Aorta (tissue), 5 donors: ENCODE measurements at regions not wholly inside any gene's neighbourhood (a gene's known extent, or its start where the extent isn't known, plus 50 kb on each side); places are given as distances from the start of the nearest gene placed in this dataset.

Experiments used
- ATAC-seq: fragments of 200-7000 bp; cut with Tn5 transposase; one replicate; pipeline ENCODE4 v1.9.1; 2022; ENCODE audit warnings: moderate library complexity; ENCODE audit not compliant: low FRiP score
- DNase-seq, 2 donors: peaks; one replicate each; pipeline ENCODE4 v3.0.0-alpha.2; 2020
- H3K27ac ChIP-seq, 2 donors: one replicate each; pipeline ENCODE4 v1.5.1; 2013; ENCODE audit warnings: low read length in 2 of 2, mild to moderate bottlenecking in 2 of 2, moderate library complexity in 2 of 2, control low read depth in 1 of 2, inconsistent platforms in 1 of 2, low read depth in 1 of 2
- H3K27me3 ChIP-seq, 2 donors: one replicate each; pipeline ENCODE4 v1.6.1; 2013; ENCODE audit warnings: control low read depth in 1 of 2, low read length in 1 of 2, mild to moderate bottlenecking in 1 of 2, moderate library complexity in 1 of 2; ENCODE audit not compliant: insufficient read depth in 2 of 2, control insufficient read depth in 1 of 2
- H3K36me3 ChIP-seq, 2 donors: one replicate each; pipeline ENCODE4 v1.6.1; 2013; ENCODE audit warnings: control low read depth in 1 of 2, low read length in 1 of 2, mild to moderate bottlenecking in 1 of 2; ENCODE audit not compliant: insufficient read depth in 2 of 2, control insufficient read depth in 1 of 2
- H3K4me1 ChIP-seq, 2 donors: one replicate each; pipeline ENCODE4 v1.6.1; 2013; ENCODE audit warnings: low read length in 2 of 2, control low read depth in 1 of 2, mild to moderate bottlenecking in 1 of 2, moderate library complexity in 1 of 2; ENCODE audit not compliant: insufficient read depth in 2 of 2, control insufficient read depth in 1 of 2
- H3K4me3 ChIP-seq, 2 donors: one replicate each; pipeline ENCODE4 v1.5.1; 2013; ENCODE audit warnings: low read length in 2 of 2, control low read depth in 1 of 2, mild to moderate bottlenecking in 1 of 2
- H3K9me3 ChIP-seq: one replicate; pipeline ENCODE4 v1.6.1; 2013; ENCODE audit warnings: mild to moderate bottlenecking, low read length; ENCODE audit not compliant: control insufficient read depth
- WGBS, 2 donors: extraction: QIAGEN DNeasy Blood & Tissue Kit; methylation state at CpG; one replicate each; pipeline ENCODE4 v1.1.7; 2013; 5-methylcytosine and 5-hydroxymethylcytosine counted together
- intact Hi-C, 2 donors: fragments of 100-400 bp; cut with DNase I; formaldehyde crosslinking; loops; one replicate each; pipeline versions ENCODE4 v1.14.2 to v1.15.0; 2022
- donor health status: healthy with polysubstance abuse.
- donor health status: Bipolar disorder and iron deficiency.
- donor health status: DM: no; HTN: no; CAD: no.
- donor health status: DM: no; HTN: no; CAD: no.
- donor health status: DM: yes; HTN: yes; CAD: no.

GRCh38 chr10:20694296-20694695 is 202.8 kb downstream of the NEBL start:
- H3K27ac ChIP-seq: no peak overlapping the region
- no peak for ATAC-seq
- no peaks in the 10 kb centered on the region for H3K9me3 ChIP-seq
- no peak for DNase-seq
- intact Hi-C loops: no loop called here
- H3K4me3 ChIP-seq: no peak overlapping the region
- no peaks in the 10 kb centered on the region for H3K27me3 ChIP-seq
- H3K4me1 ChIP-seq: no peaks in the 10 kb centered on the region
- H3K36me3 ChIP-seq: no peaks in the 10 kb centered on the region

- Histone ChIP-seq H3K36me3 (no peaks in the 10 kb centered on the region), H3K27me3 (peaks cover 0 to 2% of the 10 kb centered on the region in 2 donors), H3K27ac (no peak overlapping the region), H3K9me3 (no peaks in the 10 kb centered on the region), H3K4me3 (no peak overlapping the region), H3K4me1 (no peaks in the 10 kb centered on the region)
- 71 to 87% methylated on average over 7 of the region's 7 CpGs for WGBS, 2 donors
- intact Hi-C loops: no loop called here
- no peak for ATAC-seq
- no peak for DNase-seq
These were observed 208.1 kb downstream of the NEBL start for GRCh38 chr10:20688797-20689544.

GRCh38 chr10:20686015-20686635 is 211.0 kb downstream of the NEBL start:
- no peak overlapping the region for H3K27ac ChIP-seq
- DNase-seq (no peak), ATAC-seq (no peak)
- H3K4me1 ChIP-seq: no peaks in the 10 kb centered on the region
- no peaks in the 10 kb centered on the region for H3K9me3 ChIP-seq
- H3K27me3 ChIP-seq: peaks cover 0 to 2% of the 10 kb centered on the region in 2 donors
- no peaks in the 10 kb centered on the region for H3K36me3 ChIP-seq
- intact Hi-C loops: no loop called here
- H3K4me3 ChIP-seq: no peak overlapping the region
- WGBS, 2 donors: 77 to 80% methylated on average over 7 of the region's 7 CpGs

GRCh38 chr10:20685462-20685861 is 211.6 kb downstream of the NEBL start:
- intact Hi-C loops: no loop called here
- ATAC-seq: no peak

GRCh38 chr10:20683345-20683744 is 213.8 kb downstream of the NEBL start:
- intact Hi-C loops: no loop called here
- H3K27me3 ChIP-seq: no peaks in the 10 kb centered on the region
- ATAC-seq: no peak

More at GRCh38 chr10:20685462-20685861, 211.6 kb downstream of the NEBL start:
- no peak for DNase-seq
- 96% methylated on average over 8 of the region's 8 CpGs for WGBS, 2 donors
- Histone ChIP-seq H3K27ac (no peak overlapping the region), H3K9me3 (no peaks in the 10 kb centered on the region), H3K4me3 (no peak overlapping the region), H3K27me3 (peaks cover 0 to 2% of the 10 kb centered on the region in 2 donors), H3K4me1 (no peaks in the 10 kb centered on the region), H3K36me3 (no peaks in the 10 kb centered on the region)

GRCh38 chr10:20682782-20683181 is 214.3 kb downstream of the NEBL start:
- DNase-seq: no peak
- intact Hi-C loops: no loop called here
- no peak overlapping the region for H3K4me3 ChIP-seq
- ATAC-seq: no peak
- H3K4me1 ChIP-seq: no peaks in the 10 kb centered on the region
- H3K27ac ChIP-seq: no peak overlapping the region
- H3K36me3 ChIP-seq: no peaks in the 10 kb centered on the region
- H3K27me3 ChIP-seq: no peaks in the 10 kb centered on the region
- WGBS, 2 donors: 94% methylated on average over 3 of the region's 3 CpGs
- H3K9me3 ChIP-seq: peaks cover 1% of the 10 kb centered on the region

More at GRCh38 chr10:20683345-20683744, 213.8 kb downstream of the NEBL start:
- no peak overlapping the region for H3K27ac ChIP-seq
- H3K9me3 ChIP-seq: no peaks in the 10 kb centered on the region
- no peak for DNase-seq
- no peaks in the 10 kb centered on the region for H3K4me1 ChIP-seq
- no peak overlapping the region for H3K4me3 ChIP-seq
- H3K36me3 ChIP-seq: no peaks in the 10 kb centered on the region

GRCh38 chr10:20677340-20677739 is 219.8 kb downstream of the NEBL start:
- H3K27ac ChIP-seq: no peak overlapping the region
- H3K4me1 ChIP-seq: no peaks in the 10 kb centered on the region
- ATAC-seq (no peak), DNase-seq (no peak)
- no peaks in the 10 kb centered on the region for H3K36me3 ChIP-seq
- H3K4me3 ChIP-seq: no peak overlapping the region
- WGBS, 2 donors: 96 to 98% methylated on average over 5 of the region's 5 CpGs
- peaks cover 1% of the 10 kb centered on the region for H3K9me3 ChIP-seq
- H3K27me3 ChIP-seq: no peaks in the 10 kb centered on the region
- intact Hi-C loops: no loop called here

GRCh38 chr10:20674926-20675325 is 222.2 kb downstream of the NEBL start:
- H3K9me3 ChIP-seq: peaks cover 1% of the 10 kb centered on the region
- no peaks in the 10 kb centered on the region for H3K27me3 ChIP-seq
- H3K4me1 ChIP-seq: no peaks in the 10 kb centered on the region
- H3K36me3 ChIP-seq: no peaks in the 10 kb centered on the region
- intact Hi-C loops: no loop called here
- no peak overlapping the region for H3K27ac ChIP-seq
- 9 to 15% methylated on average over 1 of the region's 1 CpG for WGBS, 2 donors
- no peak for ATAC-seq
- no peak for DNase-seq
- H3K4me3 ChIP-seq: no peak overlapping the region

GRCh38 chr10:20673175-20673574 is 223.9 kb downstream of the NEBL start:
- no peak for ATAC-seq

More at GRCh38 chr10:20673175-20673574, 223.9 kb downstream of the NEBL start:
- peaks cover 1% of the 10 kb centered on the region for H3K9me3 ChIP-seq
- no peak for DNase-seq
- intact Hi-C loops: no loop called here
- no peak overlapping the region for H3K4me3 ChIP-seq
- 52 to 53% methylated on average over 4 of the region's 4 CpGs for WGBS, 2 donors
- H3K27ac ChIP-seq: no peak overlapping the region
- no peaks in the 10 kb centered on the region for H3K36me3 ChIP-seq
- no peaks in the 10 kb centered on the region for H3K4me1 ChIP-seq
- H3K27me3 ChIP-seq: no peaks in the 10 kb centered on the region
